HG02852 (cell line): ENCODE measurements at regions not wholly inside any gene's neighbourhood (a gene's known extent, or its start where the extent isn't known, plus 50 kb on each side); places are given as distances from the start of the nearest gene placed in this dataset.
"Not testable (repeated sequence)": the region's sequence is repeated elsewhere in the genome, so short reads cannot be mapped to it uniquely, and the experiment has no call there.

ENCODE experiments used
- ATAC-seq: cut with Tn5 transposase; IDR thresholded peaks from one replicate; pipeline ENCODE4 v1.9.1; 2021; ENCODE audit warnings: mild to moderate bottlenecking, moderate library complexity; ENCODE audit not compliant: unreplicated experiment

GRCh38 chr7:36058020-36058592, 94.9 kb upstream of the EEPD1 start:
- ATAC-seq = peak; percentile 76

GRCh38 chr7:36060388-36060787, 92.7 kb upstream of the EEPD1 start:
- ATAC-seq = not testable (repeated sequence)

- no peak for ATAC-seq
These were observed 90.8 kb upstream of the EEPD1 start for GRCh38 chr7:36062154-36062815.

GRCh38 chr7:36064676-36065075, 88.4 kb upstream of the EEPD1 start:
- ATAC-seq = no peak

- ATAC-seq = not testable (repeated sequence)
These were observed 87.3 kb upstream of the EEPD1 start for GRCh38 chr7:36065563-36066342.

- ATAC-seq = no peak
These were observed 86.8 kb upstream of the EEPD1 start for GRCh38 chr7:36066343-36066664.

GRCh38 chr7:36070230-36070629, 82.8 kb upstream of the EEPD1 start:
- ATAC-seq = no peak

- no peak for ATAC-seq
These were observed 81.4 kb upstream of the EEPD1 start for GRCh38 chr7:36071605-36072004.

- ATAC-seq = no peak
These were observed 80.4 kb upstream of the EEPD1 start for GRCh38 chr7:36072620-36073019.

GRCh38 chr7:36075561-36075960, 77.5 kb upstream of the EEPD1 start:
- ATAC-seq = no peak

- no peak for ATAC-seq
These were observed 77.0 kb upstream of the EEPD1 start for GRCh38 chr7:36076074-36076473.

- ATAC-seq = no peak
These were observed 74.2 kb upstream of the EEPD1 start for GRCh38 chr7:36078816-36079360.

GRCh38 chr7:36079446-36080025, 73.5 kb upstream of the EEPD1 start:
- no peak for ATAC-seq

GRCh38 chr7:36080843-36081242, 72.2 kb upstream of the EEPD1 start:
- ATAC-seq = no peak

- no peak for ATAC-seq
These were observed 70.8 kb upstream of the EEPD1 start for GRCh38 chr7:36082216-36082615.

- ATAC-seq = no peak
These were observed 70.1 kb upstream of the EEPD1 start for GRCh38 chr7:36082910-36083309.

- ATAC-seq = no peak
These were observed 69.3 kb upstream of the EEPD1 start for GRCh38 chr7:36083626-36084380.

GRCh38 chr7:36084485-36085091, 68.5 kb upstream of the EEPD1 start:
- no peak for ATAC-seq

- no peak for ATAC-seq
These were observed 68.0 kb upstream of the EEPD1 start for GRCh38 chr7:36085096-36085495.

GRCh38 chr7:36086571-36086970, 66.5 kb upstream of the EEPD1 start:
- ATAC-seq = no peak
